ENCODE measurements at regions not wholly inside any gene's neighbourhood (a gene's known extent, or its start where the extent isn't known, plus 50 kb on each side); places are given as distances from the start of the nearest gene placed in this dataset.
"Not testable (repeated sequence)": the region's sequence is repeated elsewhere in the genome, so short reads cannot be mapped to it uniquely, and the experiment has no call there.

DNA sequence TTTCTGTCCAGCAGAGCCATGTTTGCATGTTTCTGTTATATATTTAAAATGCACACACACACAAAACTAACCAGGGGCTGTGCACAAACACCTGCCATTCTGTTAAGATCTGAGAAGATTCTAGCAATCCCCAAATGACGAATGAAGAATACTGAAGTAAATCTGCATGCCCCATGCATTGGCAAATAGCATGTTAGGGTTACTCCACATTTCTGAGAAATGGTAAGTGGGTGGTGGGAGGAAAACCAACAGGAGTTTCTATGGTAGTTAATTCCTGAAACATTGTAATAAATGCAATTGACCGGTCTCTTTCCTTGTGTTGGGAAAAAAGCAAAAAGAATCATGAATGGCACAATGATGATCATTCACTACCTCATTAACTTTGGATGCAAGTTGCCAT, 318.0 kb downstream of the BCAT1 start:
- no peak for DNase-seq (ENCODE audit: low read depth)
- no peak for TF ChIP-seq MYC (IDR thresholded peaks at IDR 0.05; ENCODE audit: low read depth, low read length)
- no peak for TF ChIP-seq POLR2A (IDR thresholded peaks at IDR 0.05; ENCODE audit: extremely low read depth, insufficient read length)
- TF ChIP-seq, protein P1, sequence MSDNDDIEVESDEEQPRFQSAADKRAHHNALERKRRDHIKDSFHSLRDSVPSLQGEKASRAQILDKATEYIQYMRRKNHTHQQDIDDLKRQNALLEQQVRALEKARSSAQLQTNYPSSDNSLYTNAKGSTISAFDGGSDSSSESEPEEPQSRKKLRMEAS (IDR thresholded peaks at IDR 0.05; ENCODE audit: low read depth, low read length): no peak
- TF ChIP-seq, protein P2, sequence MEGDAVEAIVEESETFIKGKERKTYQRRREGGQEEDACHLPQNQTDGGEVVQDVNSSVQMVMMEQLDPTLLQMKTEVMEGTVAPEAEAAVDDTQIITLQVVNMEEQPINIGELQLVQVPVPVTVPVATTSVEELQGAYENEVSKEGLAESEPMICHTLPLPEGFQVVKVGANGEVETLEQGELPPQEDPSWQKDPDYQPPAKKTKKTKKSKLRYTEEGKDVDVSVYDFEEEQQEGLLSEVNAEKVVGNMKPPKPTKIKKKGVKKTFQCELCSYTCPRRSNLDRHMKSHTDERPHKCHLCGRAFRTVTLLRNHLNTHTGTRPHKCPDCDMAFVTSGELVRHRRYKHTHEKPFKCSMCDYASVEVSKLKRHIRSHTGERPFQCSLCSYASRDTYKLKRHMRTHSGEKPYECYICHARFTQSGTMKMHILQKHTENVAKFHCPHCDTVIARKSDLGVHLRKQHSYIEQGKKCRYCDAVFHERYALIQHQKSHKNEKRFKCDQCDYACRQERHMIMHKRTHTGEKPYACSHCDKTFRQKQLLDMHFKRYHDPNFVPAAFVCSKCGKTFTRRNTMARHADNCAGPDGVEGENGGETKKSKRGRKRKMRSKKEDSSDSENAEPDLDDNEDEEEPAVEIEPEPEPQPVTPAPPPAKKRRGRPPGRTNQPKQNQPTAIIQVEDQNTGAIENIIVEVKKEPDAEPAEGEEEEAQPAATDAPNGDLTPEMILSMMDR (IDR thresholded peaks at IDR 0.05; ENCODE audit: low read depth, low read length): no peak
- no peak overlapping the region for H3K4me3 ChIP-seq (ENCODE audit: low read depth, low read length)

DNA sequence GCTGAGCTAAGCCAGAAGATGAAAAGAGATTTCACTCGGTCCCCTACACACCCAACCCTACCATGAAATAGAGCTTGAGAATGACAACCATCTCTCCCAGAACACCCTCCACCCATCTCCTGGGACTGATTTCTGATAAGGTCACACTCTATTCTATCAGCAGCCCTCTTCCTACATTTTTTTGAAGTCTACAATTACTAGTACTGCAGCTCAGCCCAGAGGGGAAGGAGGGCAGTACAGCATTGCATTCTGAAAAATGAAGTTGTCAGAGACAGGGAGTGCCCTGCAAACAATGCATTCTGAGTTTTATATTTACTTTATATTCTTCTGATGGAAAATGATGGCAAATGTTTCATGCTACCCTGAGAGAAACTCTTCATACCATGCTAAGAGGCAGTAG, 318.5 kb downstream of the BCAT1 start:
- TF ChIP-seq, protein P1 (IDR thresholded peaks at IDR 0.05; ENCODE audit: low read depth, low read length): no peak
- TF ChIP-seq, protein P2 (IDR thresholded peaks at IDR 0.05; ENCODE audit: low read depth, low read length): no peak
- no peak for TF ChIP-seq MYC (IDR thresholded peaks at IDR 0.05; ENCODE audit: low read depth, low read length)
- TF ChIP-seq POLR2A (IDR thresholded peaks at IDR 0.05; ENCODE audit: extremely low read depth, insufficient read length): no peak
- H3K4me3 ChIP-seq (ENCODE audit: low read depth, low read length): no peak overlapping the region
- DNase-seq (ENCODE audit: low read depth): no peak

DNA sequence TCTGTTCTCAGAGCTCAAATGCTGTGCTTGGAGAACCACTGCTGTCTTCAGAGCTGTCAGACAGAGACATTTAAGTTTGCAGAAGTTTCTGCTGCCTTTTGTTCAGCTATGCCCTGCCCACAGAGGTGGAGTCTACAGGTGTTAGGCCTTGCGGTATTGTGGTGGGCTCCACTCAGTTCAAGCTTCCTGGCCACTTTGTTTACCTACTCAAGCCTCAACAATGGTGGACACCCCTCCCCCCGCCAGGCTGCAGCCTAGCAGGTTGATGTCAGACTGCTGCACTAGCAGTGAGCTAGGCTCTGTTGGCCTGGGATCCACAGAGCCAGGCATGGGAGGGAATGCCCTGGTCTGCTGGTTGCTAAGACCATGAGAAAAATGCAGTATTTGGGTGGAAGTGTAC, 323.8 kb downstream of the BCAT1 start:
- TF ChIP-seq, protein P1 (IDR thresholded peaks at IDR 0.05; ENCODE audit: low read depth, low read length): no peak
- TF ChIP-seq MYC (IDR thresholded peaks at IDR 0.05; ENCODE audit: low read depth, low read length): no peak
- TF ChIP-seq, protein P2 (IDR thresholded peaks at IDR 0.05; ENCODE audit: low read depth, low read length): no peak
- DNase-seq (ENCODE audit: low read depth): no peak
- no peak overlapping the region for H3K4me3 ChIP-seq (ENCODE audit: low read depth, low read length)

DNA sequence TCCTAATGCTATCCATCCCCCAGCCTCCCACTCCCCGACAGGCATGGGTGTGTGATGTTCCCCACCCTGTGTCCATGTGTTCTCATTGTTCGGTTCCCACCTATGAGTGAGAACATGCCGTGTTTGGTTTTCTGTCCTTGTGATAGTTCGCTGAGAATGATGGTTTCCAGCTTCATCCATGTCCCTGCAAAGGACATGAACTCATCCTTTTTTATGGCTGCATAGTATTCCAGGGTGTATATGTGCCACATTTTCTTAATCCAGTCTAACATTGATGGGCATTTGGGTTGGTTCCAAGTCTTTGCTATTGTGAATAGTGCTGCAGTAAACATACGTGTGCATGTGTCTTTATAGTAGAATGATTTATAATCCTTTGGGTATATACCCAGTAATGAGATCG, 328.9 kb downstream of the BCAT1 start:
- not testable (repeated sequence) for H3K4me3 ChIP-seq (ENCODE audit: low read depth, low read length); DNase-seq (ENCODE audit: low read depth)

DNA sequence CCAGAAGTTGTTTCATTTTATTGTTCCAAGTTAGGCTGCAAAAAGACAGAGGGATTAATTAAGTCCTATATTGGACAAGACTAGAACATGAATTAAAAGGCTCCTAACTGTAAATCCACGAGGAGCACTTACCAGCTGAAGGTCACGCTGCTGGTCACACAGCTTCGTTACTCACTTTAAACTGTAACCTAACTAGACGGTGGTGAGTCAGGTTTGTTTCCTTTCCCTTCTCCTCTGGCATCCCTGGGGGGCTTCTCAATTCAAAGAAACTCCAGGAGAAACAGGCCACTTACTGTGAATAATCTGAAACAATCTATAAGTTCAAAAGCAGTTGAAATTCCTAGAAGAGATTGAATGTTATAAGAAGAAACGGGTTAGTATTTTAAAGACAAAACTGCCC, 331.4 kb downstream of the BCAT1 start:
- no peak overlapping the region for H3K4me3 ChIP-seq (ENCODE audit: low read depth, low read length)
- DNase-seq (ENCODE audit: low read depth): no peak
- TF ChIP-seq, protein P1 (IDR thresholded peaks at IDR 0.05; ENCODE audit: low read depth, low read length): no peak
- TF ChIP-seq MYC (IDR thresholded peaks at IDR 0.05; ENCODE audit: low read depth, low read length): no peak
- no peak for TF ChIP-seq POLR2A (IDR thresholded peaks at IDR 0.05; ENCODE audit: extremely low read depth, insufficient read length)
- TF ChIP-seq, protein P2 (IDR thresholded peaks at IDR 0.05; ENCODE audit: low read depth, low read length): no peak

DNA sequence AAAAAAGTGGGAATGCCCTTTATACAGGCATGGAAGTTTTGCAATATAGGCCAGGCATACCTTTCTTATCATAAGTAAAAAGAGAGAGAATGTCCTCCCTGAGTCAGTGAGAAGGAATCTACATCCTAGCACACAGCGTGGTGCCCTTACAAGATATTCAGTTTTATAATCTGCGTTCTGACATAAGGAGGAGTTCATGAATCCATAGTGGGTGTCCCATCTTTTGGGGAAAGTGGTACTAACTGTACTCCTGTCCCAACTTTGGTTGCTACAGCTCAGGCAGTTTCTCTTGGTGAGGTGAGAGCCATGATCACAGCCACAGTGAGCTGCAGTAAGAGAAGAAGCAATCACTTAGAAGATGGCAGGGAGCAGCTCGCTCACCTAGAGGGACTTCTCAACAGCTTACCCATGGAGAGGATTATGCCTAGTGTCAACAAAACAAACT, 332.9 kb downstream of the BCAT1 start:
- H3K4me3 ChIP-seq (ENCODE audit: low read depth, low read length): no peak overlapping the region
- DNase-seq (ENCODE audit: low read depth): no peak
- TF ChIP-seq, protein P1 (IDR thresholded peaks at IDR 0.05; ENCODE audit: low read depth, low read length): no peak
- TF ChIP-seq, protein P2 (IDR thresholded peaks at IDR 0.05; ENCODE audit: low read depth, low read length): no peak
- no peak for TF ChIP-seq POLR2A (IDR thresholded peaks at IDR 0.05; ENCODE audit: extremely low read depth, insufficient read length)
- no peak for TF ChIP-seq MYC (IDR thresholded peaks at IDR 0.05; ENCODE audit: low read depth, low read length)

Measured in NB4 (cell line).